Gastrocnemius medialis (tissue), 4 donors: ENCODE measurements at regions not wholly inside any gene's neighbourhood (a gene's known extent, or its start where the extent isn't known, plus 50 kb on each side); places are given as distances from the start of the nearest gene placed in this dataset.
"Not testable (repeated sequence)": the region's sequence is repeated elsewhere in the genome, so short reads cannot be mapped to it uniquely, and the experiment has no call there.

Experiments used
- ATAC-seq, 2 donors: fragments of 150-250 bp; one replicate each; pipeline ENCODE4 v1.9.1; 2016
- DNase-seq, 2 donors: peaks; one replicate each; pipeline ENCODE4 v3.0.0-alpha.2; 2019
- H3K27ac ChIP-seq, 4 donors: fragments of 200-600 bp; sonication (generic); 1 replicate in 1 of 4; 2 replicates in 3 of 4; pipeline ENCODE4 v1.5.1; 2016 to 2018; ENCODE audit warnings: mild to moderate bottlenecking in 2 of 4, moderate library complexity in 1 of 4
- H3K27me3 ChIP-seq, 3 donors: fragments of 200-600 bp; sonication (generic) in 2 of 3; 1 replicate in 1 of 3; 2 replicates in 2 of 3; pipeline versions ENCODE4 v1.5.1 to v1.6.0; 2016 to 2019; ENCODE audit warnings: mild to moderate bottlenecking in 1 of 3, moderate library complexity in 1 of 3
- H3K36me3 ChIP-seq, 2 donors: fragments of 200-600 bp; sonication (generic) in 1 of 2; one replicate each; pipeline ENCODE4 v1.5.1; 2017 to 2018
- H3K4me1 ChIP-seq, 2 donors: fragments of 200-600 bp; sonication (generic) in 1 of 2; one replicate each; pipeline ENCODE4 v1.5.1; 2016 to 2017; ENCODE audit warnings: mild to moderate bottlenecking in 2 of 2
- H3K4me3 ChIP-seq, 4 donors: fragments of 200-600 bp; sonication (generic) in 3 of 4; 1 replicate in 1 of 4; 2 replicates in 3 of 4; pipeline ENCODE4 v1.5.1; 2016 to 2019; ENCODE audit warnings: mild to moderate bottlenecking in 2 of 4
- H3K9me3 ChIP-seq, 3 donors: fragments of 200-600 bp; sonication (generic) in 2 of 3; 1 replicate in 1 of 3; 2 replicates in 2 of 3; pipeline ENCODE4 v1.5.1; 2016 to 2019
- CTCF ChIP-seq, 5 experiments: fragments of 450-650 bp in 3 of 5; fragments of 200-600 bp in 2 of 5; sonication (generic) in 2 of 5; IDR thresholded peaks in 4 of 5; conservative IDR thresholded peaks in 1 of 5; 1 replicate in 4 of 5; 2 replicates in 1 of 5; pipeline ENCODE4 v1.5.1; 2016 to 2019; ENCODE audit warnings: antibody characterized with exemption in 5 of 5, mild to moderate bottlenecking in 3 of 5, moderate library complexity in 3 of 5
- POLR2A ChIP-seq, 2 donors: fragments of 450-650 bp; IDR thresholded peaks; one replicate each; pipeline ENCODE4 v1.6.1; 2017; ENCODE audit warnings: antibody characterized with exemption in 2 of 2, mild to moderate bottlenecking in 2 of 2, moderate library complexity in 2 of 2
- in situ Hi-C, 4 donors: fragments of 200-750 bp; cut with MboI; loops; one replicate each; pipeline versions ENCODE4 v1.15.0 to v1.8.0; 2017; ENCODE audit warnings: low sequenced_read_pairs in 4 of 4
- intact Hi-C: fragments of 100-400 bp; cut with DNase I; formaldehyde crosslinking; loops from one replicate; pipeline ENCODE4 v1.15.1; 2023; ENCODE audit warnings: low total_unique reads

DNA sequence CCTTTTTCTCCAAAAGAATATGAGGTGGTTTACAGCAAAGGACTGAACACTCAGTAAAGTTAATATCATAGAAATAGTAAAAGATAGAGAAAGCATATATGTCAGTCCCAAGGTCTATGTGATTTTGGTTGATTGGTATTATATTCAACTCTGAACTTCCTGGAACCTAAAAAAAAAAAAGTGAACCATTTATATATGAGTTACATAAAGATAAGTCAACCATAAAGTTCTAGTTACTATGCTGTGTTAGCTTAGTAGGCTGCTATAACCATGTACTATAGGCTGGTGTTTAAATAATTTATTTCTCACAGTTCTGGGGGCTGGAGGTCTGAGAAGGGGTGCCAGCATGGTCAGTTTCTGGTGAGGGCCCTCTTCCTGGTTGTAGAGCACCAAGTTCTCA, 475.6 kb downstream of the KLF12 start:
- Histone ChIP-seq H3K4me3 (peak overlapping the region in 1 of 4 donors; percentile 9), H3K36me3 (no peaks in the 10 kb centered on the region), H3K27ac (no peak overlapping the region), H3K9me3 (no peaks in the 10 kb centered on the region), H3K27me3 (no peaks in the 10 kb centered on the region), H3K4me1 (no peaks in the 10 kb centered on the region)
- DNase-seq, result no peak
- TF ChIP-seq CTCF (IDR thresholded peaks at IDR 0.05 in 4 of 5, conservative IDR thresholded peaks at IDR 0.05 in 1 of 5) (no peak), POLR2A (IDR thresholded peaks at IDR 0.05) (no peak)
- in situ Hi-C loops, result no loop called here
- intact Hi-C loops, result no loop called here
- ATAC-seq, result no peak

GRCh38 chr13:73657821-73658540, 476.2 kb downstream of the KLF12 start:
- H3K27ac ChIP-seq, result no peak overlapping the region
- H3K9me3 ChIP-seq, result no peaks in the 10 kb centered on the region
- TF ChIP-seq POLR2A (IDR thresholded peaks at IDR 0.05), result no peak
- no peak for TF ChIP-seq CTCF (IDR thresholded peaks at IDR 0.05 in 4 of 5, conservative IDR thresholded peaks at IDR 0.05 in 1 of 5)
- DNase-seq, result peak; percentile 11 to 19
- H3K4me1 ChIP-seq, result no peaks in the 10 kb centered on the region
- peak; percentile 18 to 61 for ATAC-seq
- intact Hi-C loops, result no loop called here
- H3K36me3 ChIP-seq, result no peaks in the 10 kb centered on the region
- H3K27me3 ChIP-seq, result no peaks in the 10 kb centered on the region
- in situ Hi-C loops, result no loop called here
- H3K4me3 ChIP-seq, result peak overlapping the region in 1 of 4 donors; percentile 9

GRCh38 chr13:73656863-73657262, 477.3 kb downstream of the KLF12 start:
- Histone ChIP-seq H3K9me3 (no peaks in the 10 kb centered on the region), H3K36me3 (no peaks in the 10 kb centered on the region), H3K27ac (no peak overlapping the region), H3K27me3 (no peaks in the 10 kb centered on the region), H3K4me1 (no peaks in the 10 kb centered on the region), H3K4me3 (no peak overlapping the region)
- in situ Hi-C loops (no loop called here), intact Hi-C loops (no loop called here)
- no peak for ATAC-seq
- DNase-seq, result no peak
- TF ChIP-seq POLR2A (IDR thresholded peaks at IDR 0.05), result no peak
- TF ChIP-seq CTCF (IDR thresholded peaks at IDR 0.05 in 4 of 5, conservative IDR thresholded peaks at IDR 0.05 in 1 of 5), result no peak

DNA sequence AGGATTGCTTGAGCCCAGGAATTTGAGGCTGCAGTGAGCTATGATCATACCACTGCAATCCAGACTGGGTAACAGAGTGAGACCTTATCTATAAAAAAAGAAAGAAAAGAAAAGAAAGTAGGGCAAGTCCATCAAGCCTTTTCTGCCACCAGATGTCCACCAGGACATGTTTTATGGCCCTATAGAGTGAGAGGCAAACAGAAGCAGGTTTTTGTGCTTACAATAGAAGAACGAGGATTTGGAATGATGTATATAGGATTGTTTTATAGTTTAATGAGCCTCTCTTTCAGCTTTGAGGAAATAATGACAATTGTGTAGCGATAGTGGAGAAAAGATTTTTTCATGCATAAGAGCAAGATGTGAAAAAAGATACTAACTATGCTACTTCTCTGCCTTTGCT, 480.5 kb downstream of the KLF12 start:
- Histone ChIP-seq H3K9me3 (no peaks in the 10 kb centered on the region), H3K27me3 (no peaks in the 10 kb centered on the region), H3K4me1 (no peaks in the 10 kb centered on the region), H3K27ac (no peak overlapping the region), H3K4me3 (no peak overlapping the region), H3K36me3 (no peaks in the 10 kb centered on the region)
- in situ Hi-C loops (no loop called here), intact Hi-C loops (no loop called here)
- DNase-seq, result no peak
- ATAC-seq, result no peak
- TF ChIP-seq CTCF (IDR thresholded peaks at IDR 0.05 in 4 of 5, conservative IDR thresholded peaks at IDR 0.05 in 1 of 5) (no peak), POLR2A (IDR thresholded peaks at IDR 0.05) (no peak)

DNA sequence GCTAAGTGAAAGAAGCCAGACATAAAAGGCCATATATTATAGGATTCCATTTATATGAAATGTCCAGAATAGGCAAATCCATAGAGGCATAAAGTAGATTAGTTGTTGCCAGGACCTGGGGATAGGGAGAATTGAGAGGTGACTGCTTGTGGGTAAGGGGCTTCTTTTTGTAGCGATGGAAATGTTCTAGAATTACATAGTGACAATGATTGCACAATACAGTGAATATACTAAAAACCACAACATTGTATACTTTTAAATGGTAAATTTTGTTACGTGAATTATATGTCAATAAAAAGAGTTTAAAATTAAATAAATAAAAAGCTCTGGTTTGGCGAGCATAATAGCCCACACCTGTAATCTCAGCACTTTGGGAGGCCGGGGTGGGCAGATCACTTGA, 486.8 kb downstream of the KLF12 start:
- TF ChIP-seq POLR2A (IDR thresholded peaks at IDR 0.05), result no peak
- TF ChIP-seq CTCF (IDR thresholded peaks at IDR 0.05 in 4 of 5, conservative IDR thresholded peaks at IDR 0.05 in 1 of 5), result no peak
- intact Hi-C loops, result no loop called here
- no peak for ATAC-seq
- no peak overlapping the region for H3K27ac ChIP-seq
- H3K9me3 ChIP-seq, result no peaks in the 10 kb centered on the region
- no peak overlapping the region for H3K4me3 ChIP-seq
- no peaks in the 10 kb centered on the region for H3K36me3 ChIP-seq
- H3K4me1 ChIP-seq, result no peaks in the 10 kb centered on the region
- no peak for DNase-seq
- in situ Hi-C loops, result no loop called here
- H3K27me3 ChIP-seq, result no peaks in the 10 kb centered on the region

GRCh38 chr13:73640476-73641179, 493.6 kb downstream of the KLF12 start:
- peaks cover 4 to 12% of the 10 kb centered on the region in 2 donors for H3K4me1 ChIP-seq
- H3K36me3 ChIP-seq, DNase-seq, intact Hi-C loops, H3K9me3 ChIP-seq, H3K27me3 ChIP-seq, H3K4me3 ChIP-seq, in situ Hi-C loops, H3K27ac ChIP-seq, ATAC-seq: not testable (repeated sequence)
